GM20431 (cell line): ENCODE measurements at regions not wholly inside any gene's neighbourhood (a gene's known extent, or its start where the extent isn't known, plus 50 kb on each side); places are given as distances from the start of the nearest gene placed in this dataset.

ENCODE experiments used
- in situ Hi-C: fragments of 300-500 bp; cut with MseI, MboI; formaldehyde crosslinking; loops from one replicate; pipeline ENCODE4 v1.15.0; 2020; ENCODE audit warnings: low sequenced_read_pairs; ENCODE audit not compliant: unreplicated experiment

DNA sequence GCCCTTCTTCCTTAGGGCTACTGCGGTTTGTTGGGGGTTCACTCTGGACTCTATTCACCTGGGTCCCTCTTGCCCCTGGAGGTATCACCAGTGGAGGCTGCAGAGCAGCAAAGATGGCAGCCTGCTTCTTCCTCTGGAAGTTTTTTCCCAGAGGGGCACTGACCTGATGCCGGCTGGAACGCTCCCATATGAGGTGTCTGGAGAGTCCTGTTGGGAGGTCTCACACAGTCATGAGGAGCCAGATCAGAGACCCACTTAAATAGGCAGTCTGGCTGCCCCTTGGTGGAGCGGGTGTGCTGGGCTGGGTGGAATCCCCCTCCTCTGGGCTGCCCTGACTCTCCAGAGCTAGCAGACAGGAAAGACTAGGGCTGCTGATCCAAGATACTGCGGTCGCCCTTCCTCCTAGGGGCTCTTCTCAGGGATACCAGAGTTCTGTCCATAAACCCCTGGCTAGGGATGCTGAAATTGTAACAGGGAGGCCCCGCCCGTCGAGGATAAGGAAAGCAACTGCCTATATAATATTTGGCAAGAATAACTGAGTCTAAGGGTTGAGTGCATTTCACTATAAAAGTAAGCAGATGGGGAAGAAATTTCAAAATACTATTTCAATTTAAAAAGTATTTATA, 140.7 kb downstream of the NOL4 start:
- in situ Hi-C loops, result loop anchor here (25.0 kb wide), 1 partner anchor 247 kb away; no protein-coding TSS in a partner anchor

- in situ Hi-C loops, result loop anchor here (25.0 kb wide), 1 partner anchor 240 kb away; no protein-coding TSS in a partner anchor
Observed at GRCh38 chr18:34077599-34077998, 147.1 kb downstream of the NOL4 start.

DNA sequence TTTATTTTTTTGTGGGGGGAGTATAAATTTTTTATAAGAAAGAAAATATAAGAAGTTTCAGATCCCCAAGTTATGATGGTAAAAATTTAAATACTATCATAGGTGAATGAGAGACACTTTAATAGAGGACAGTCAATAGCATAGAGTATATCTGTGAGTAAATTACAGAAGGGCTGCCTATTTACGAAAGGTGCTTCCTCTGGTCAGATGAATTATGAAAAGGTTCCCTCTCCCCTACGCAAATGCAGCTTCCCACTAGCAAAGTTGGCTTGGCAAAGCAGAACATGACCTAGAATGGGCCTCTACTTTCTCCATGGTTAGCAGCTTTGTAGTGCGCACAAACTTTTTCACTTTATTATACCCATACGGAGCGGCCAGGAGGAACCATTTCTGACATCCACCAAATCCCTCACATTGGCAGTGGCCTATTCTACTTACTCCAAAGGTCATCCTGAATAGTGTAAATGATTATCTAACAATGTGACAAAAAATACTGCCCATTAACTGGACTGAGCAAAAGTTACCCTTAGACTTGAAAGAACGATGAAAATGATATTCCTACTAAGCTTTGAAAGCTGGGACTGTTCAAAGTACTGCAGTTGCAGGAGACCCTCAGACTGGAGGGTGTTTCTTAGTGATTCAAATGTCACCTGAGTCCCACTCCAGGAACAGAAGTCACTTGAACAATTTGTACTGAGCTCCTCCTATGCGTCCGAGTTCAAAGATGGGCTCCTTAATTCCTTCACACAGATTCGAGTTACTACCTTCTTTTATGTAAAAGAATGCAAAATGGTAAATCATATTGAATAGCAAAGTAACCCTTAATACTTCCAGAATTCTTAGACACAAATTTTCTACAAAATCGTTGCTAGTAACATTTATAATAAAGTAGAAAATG, 148.5 kb downstream of the NOL4 start:
- in situ Hi-C loops, result loop anchor here (25.0 kb wide), 1 partner anchor 239 kb away; no protein-coding TSS in a partner anchor

DNA sequence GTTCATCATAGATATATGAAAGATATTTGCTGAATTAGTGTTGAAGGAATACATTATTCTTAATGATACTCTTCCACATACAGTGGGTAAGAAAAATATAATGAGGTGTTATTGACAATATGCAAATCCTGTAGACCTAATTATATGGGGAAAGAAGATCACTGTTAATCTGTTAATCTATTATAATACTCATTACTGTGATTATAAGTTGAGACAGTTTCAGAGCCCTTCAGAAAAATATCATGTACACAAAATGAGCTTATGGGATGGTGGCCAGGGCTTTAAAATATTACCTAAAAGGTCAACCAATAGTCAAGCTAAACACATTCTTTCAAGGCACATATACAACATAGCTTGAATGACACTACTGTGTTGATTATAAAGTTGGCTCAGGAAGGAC, 163.5 kb downstream of the NOL4 start:
- in situ Hi-C loops, result no loop called here

DNA sequence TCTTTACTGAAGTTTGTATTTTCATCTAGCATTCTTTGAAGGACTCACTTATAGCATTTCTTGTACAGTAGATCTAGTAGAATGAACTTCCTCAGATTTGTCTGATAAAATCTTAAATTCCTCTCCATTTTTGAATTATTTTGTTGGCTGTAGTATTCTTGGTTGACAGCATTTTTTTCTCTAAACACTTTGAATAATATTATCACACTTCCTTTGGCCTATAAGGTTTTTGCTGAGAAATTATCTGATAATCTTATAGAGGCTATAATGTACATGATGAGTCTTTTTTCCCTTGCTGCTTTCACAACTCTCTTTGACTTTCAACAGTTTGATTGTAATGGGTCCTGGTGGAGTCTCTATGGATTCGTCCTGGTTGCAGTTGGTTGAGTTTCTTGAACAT, 169.5 kb downstream of the NOL4 start:
- in situ Hi-C loops, result no loop called here

- in situ Hi-C loops, result no loop called here
Observed at GRCh38 chr18:34050661-34051060, 174.1 kb downstream of the NOL4 start.

DNA sequence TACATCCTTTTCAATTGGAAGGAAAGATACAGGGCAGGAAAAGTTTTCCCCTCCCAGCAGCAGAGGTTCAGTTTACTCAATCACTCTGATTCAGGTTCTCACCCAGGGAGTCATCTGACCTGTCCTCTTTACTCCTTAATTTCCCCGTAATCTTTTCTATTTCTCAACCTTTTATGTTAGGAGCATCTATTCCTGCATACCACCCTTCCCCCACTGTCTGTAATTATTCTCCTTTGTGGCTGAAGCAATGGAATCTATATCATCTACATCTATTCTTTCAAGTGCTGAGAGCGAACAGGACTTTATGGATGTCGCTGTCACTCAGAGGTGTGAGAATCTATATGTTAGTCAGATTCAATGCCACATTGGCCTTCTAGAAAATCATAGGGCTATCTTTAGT, 175.2 kb downstream of the NOL4 start:
- in situ Hi-C loops, result no loop called here

- in situ Hi-C loops, result no loop called here
Observed at GRCh38 chr18:34048423-34048822, 176.3 kb downstream of the NOL4 start.

GRCh38 chr18:34042423-34043146, 182.1 kb downstream of the NOL4 start:
- in situ Hi-C loops, result no loop called here

GRCh38 chr18:34039611-34040010, 185.1 kb downstream of the NOL4 start:
- in situ Hi-C loops, result no loop called here

GRCh38 chr18:34039201-34039600, 185.5 kb downstream of the NOL4 start:
- in situ Hi-C loops, result no loop called here

DNA sequence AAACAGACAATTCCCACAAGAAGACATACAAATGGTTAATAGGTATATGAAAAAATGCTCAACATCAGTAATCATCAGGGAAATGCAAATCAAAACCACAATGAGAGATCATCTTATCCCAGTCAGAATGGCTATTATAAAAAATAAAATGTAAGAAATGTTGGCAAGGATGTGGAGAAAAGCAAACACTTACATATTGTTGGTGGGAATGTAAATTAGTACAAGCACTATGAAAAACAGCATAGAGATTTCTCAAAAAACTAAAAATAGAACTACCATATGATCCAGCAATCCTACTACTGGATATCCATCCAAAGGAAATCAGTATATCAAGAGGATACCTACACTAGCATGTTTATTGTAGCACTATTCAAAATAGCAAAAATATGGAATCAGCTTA, 186.6 kb downstream of the NOL4 start:
- in situ Hi-C loops, result no loop called here

DNA sequence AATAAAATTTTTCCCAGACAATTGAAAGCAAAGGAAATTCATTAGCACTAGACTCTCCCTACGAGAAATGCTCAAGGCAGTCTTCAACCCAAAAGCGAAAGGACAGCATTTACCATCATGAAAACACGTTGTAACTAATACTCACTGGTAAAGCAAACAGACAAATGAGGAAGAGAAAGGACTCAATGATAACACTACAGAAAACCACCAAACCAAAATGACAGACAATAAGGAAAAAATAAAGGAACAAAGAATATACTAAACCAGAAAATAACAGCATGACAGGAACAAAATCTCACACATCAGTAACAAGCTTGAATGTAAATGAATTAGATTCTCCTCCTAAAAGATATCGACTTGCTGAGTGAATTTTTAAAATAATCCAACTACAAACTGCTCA, 190.7 kb downstream of the NOL4 start:
- in situ Hi-C loops, result no loop called here

GRCh38 chr18:34031810-34032209, 192.9 kb downstream of the NOL4 start:
- in situ Hi-C loops, result no loop called here

DNA sequence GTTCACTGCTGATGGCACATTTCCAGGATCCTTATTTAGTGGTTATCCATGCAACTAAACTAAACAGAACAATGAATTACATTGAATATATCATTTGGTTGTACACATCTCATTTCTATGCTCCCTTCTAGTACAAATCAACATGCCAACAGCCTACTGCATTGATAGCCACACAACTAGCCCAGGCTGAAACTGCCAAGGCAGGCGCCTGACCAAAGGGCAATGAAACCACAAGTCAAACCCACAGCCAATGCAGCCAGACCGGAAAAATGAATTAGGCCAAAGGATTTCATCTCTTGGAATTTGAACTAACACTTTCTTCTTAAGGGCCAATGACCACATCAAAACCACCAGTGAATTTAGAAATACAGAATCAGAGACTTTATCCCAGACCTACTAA, 196.4 kb downstream of the NOL4 start:
- in situ Hi-C loops, result no loop called here

DNA sequence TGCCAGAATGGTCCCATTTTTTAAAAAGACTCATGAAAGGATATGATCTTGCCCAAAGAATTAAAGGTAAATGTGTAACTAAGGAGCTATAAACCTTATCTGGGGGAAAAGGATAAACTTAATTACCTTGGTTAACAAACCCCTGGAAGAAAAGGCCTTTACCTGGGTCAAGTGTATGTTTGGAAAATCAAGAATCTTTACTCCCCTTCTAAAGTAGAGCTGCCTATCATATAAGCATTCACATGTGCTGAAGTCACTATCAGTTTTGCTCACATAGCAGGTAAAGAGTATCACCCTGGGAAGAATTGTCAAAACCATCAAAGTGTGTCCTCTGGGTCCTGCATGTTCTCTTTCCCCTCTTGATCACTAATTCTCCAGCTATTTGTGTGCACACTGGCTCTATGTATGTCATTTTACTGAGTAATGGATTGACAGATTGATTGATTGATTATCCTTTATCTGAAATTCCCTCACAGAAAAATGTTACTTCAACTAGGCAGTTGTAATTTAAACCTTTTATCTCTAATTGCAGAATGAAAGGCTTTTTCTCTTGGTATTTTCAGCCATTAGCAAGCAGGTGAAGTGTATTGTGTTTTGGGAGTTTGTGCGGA, 199.4 kb downstream of the NOL4 start:
- in situ Hi-C loops, result no loop called here

DNA sequence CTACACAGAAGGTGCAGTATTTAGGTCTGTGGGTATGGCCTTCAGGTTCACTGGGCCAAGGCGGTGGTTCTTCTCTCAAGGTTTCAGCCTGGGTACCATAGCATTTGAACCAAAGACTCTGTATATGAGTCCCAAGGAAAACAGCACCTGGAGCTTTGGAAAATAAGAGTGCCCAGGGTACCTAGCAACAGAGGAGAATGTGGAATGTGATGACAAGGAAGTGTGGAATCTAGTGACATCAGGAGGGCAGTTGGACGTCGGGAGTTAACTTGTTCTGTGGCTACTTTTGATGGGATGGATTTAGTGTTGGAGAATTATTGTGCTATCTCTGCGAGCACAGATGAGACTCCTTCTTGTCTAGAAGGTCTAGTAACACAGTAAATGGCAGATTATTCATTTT, 201.2 kb downstream of the NOL4 start:
- in situ Hi-C loops, result no loop called here

DNA sequence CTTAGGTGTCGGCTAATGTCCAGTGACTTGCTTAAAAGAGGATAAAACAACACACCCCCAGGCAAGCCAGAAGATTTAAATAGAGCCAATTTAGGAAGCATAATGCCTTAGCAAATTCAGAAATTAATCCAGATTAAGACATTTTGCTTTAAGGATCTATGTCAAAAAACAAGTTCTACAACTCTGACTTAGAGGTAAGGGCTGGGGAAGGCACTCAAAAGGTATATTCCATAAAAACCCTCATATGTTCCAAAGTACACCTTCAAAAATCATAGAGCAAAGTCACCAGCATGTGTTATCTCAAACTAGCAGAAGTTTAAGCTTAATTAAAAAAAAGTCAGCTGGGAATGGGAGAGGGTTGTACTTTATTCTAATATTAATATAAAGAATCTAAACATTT, 206.4 kb downstream of the NOL4 start:
- in situ Hi-C loops, result no loop called here

DNA sequence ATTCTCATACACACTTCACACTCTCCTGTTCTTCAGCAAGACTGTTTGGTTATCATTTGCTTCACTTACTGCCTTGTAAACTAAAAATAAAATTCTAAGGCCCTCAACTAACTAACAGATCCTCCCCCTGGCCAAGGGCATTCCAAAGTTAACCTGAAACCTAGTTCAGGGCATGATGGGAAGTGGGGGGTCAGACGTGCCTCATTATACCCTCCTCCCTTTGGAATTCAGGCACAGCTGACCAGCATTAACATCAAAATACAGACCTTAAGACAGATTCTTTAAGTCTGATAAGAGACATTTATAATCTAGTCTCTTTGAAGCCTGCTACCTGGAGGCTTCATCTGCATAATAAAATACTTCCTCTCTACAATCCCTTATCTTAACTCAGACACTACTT, 221.0 kb downstream of the NOL4 start:
- in situ Hi-C loops, result no loop called here

- in situ Hi-C loops, result no loop called here
Observed at GRCh38 chr18:34002130-34002529, 222.6 kb downstream of the NOL4 start.
